Liver (tissue), 8 donors: ENCODE measurements at regions not wholly inside any gene's neighbourhood (a gene's known extent, or its start where the extent isn't known, plus 50 kb on each side); places are given as distances from the start of the nearest gene placed in this dataset.

Experiments
- DNase-seq: peaks from one replicate; pipeline ENCODE4 v3.0.0-alpha.2; 2017; ENCODE audit warnings: low spot score
- H3K27ac ChIP-seq, 2 donors: one replicate each; pipeline ENCODE4 v1.7.0; 2013; ENCODE audit warnings: inconsistent platforms in 2 of 2, low read length in 2 of 2, control low read depth in 1 of 2, low read depth in 1 of 2, mild to moderate bottlenecking in 1 of 2
- H3K27me3 ChIP-seq, 4 donors: one replicate each; pipeline versions ENCODE4 v1.6.1 to v1.7.0; 2013; ENCODE audit warnings: low read length in 3 of 4, inconsistent platforms in 1 of 4, mild to moderate bottlenecking in 1 of 4, moderate library complexity in 1 of 4; ENCODE audit not compliant: control insufficient read depth in 4 of 4, insufficient read depth in 4 of 4
- H3K36me3 ChIP-seq, 4 donors: one replicate each; pipeline versions ENCODE4 v1.6.1 to v1.7.0; 2013; ENCODE audit warnings: low read length in 3 of 4, mild to moderate bottlenecking in 3 of 4, low read depth in 1 of 4, moderate library complexity in 1 of 4; ENCODE audit not compliant: control insufficient read depth in 4 of 4, insufficient read depth in 3 of 4
- H3K4me1 ChIP-seq, 4 donors: one replicate each; pipeline versions ENCODE4 v1.6.1 to v1.7.0; 2013; ENCODE audit warnings: low read length in 3 of 4, mild to moderate bottlenecking in 3 of 4, moderate library complexity in 1 of 4; ENCODE audit not compliant: control insufficient read depth in 4 of 4, insufficient read depth in 4 of 4
- H3K4me3 ChIP-seq, 3 donors: one replicate each; pipeline versions ENCODE4 v1.6.1 to v1.7.0; 2013; ENCODE audit warnings: low read length in 3 of 3, control low read depth in 1 of 3, low read depth in 1 of 3, mild to moderate bottlenecking in 1 of 3
- H3K9ac ChIP-seq, 2 donors: one replicate each; pipeline ENCODE4 v1.7.0; 2013; ENCODE audit warnings: low read length in 2 of 2, mild to moderate bottlenecking in 2 of 2, moderate library complexity in 2 of 2, control low read depth in 1 of 2, low read depth in 1 of 2
- H3K9me3 ChIP-seq, 4 donors: one replicate each; pipeline versions ENCODE4 v1.6.1 to v1.7.0; 2013; ENCODE audit warnings: low read length in 3 of 4; ENCODE audit not compliant: control insufficient read depth in 4 of 4
- EGR1 ChIP-seq, 2 donors: IDR thresholded peaks; 2 replicates each; pipeline ENCODE4 v1.6.1; 2016 to 2018; ENCODE audit warnings: antibody characterized with exemption in 2 of 2, low read depth in 2 of 2
- GABPA ChIP-seq, 2 donors: IDR thresholded peaks in 1 of 2; conservative IDR thresholded peaks in 1 of 2; 2 replicates each; pipeline ENCODE4 v1.6.1; 2016; ENCODE audit warnings: antibody characterized with exemption in 2 of 2, mild to moderate bottlenecking in 1 of 2, moderate library complexity in 1 of 2
- HNF4A ChIP-seq, 2 donors: conservative IDR thresholded peaks; 2 replicates each; pipeline ENCODE4 v1.6.1; 2016; ENCODE audit warnings: antibody characterized with exemption in 2 of 2, mild to moderate bottlenecking in 2 of 2
- HNF4G ChIP-seq: IDR thresholded peaks from 2 replicates; pipeline ENCODE4 v1.6.1; 2016; ENCODE audit warnings: antibody characterized with exemption
- NR2F2 ChIP-seq: IDR thresholded peaks from 2 replicates; pipeline ENCODE4 v1.6.1; 2016; ENCODE audit warnings: antibody characterized with exemption
- RAD21 ChIP-seq, 2 donors: IDR thresholded peaks; 2 replicates each; pipeline ENCODE4 v1.6.1; 2016; ENCODE audit warnings: antibody characterized with exemption in 2 of 2, mild to moderate bottlenecking in 2 of 2
- RXRA ChIP-seq, 2 donors: IDR thresholded peaks; 2 replicates each; pipeline ENCODE4 v1.6.1; 2017 to 2018; ENCODE audit warnings: antibody characterized with exemption in 2 of 2, mild to moderate bottlenecking in 1 of 2
- SP1 ChIP-seq: IDR thresholded peaks from 2 replicates; pipeline ENCODE4 v1.6.1; 2018; ENCODE audit warnings: antibody characterized with exemption, mild to moderate bottlenecking
- TAF1 ChIP-seq: conservative IDR thresholded peaks from 2 replicates; pipeline ENCODE4 v1.6.1; 2016; ENCODE audit warnings: antibody characterized with exemption, mild to moderate bottlenecking
- WGBS: extraction: QIAGEN DNeasy Blood & Tissue Kit; methylation state at CpG from one replicate; pipeline ENCODE4 v1.1.7; 2013; 5-methylcytosine and 5-hydroxymethylcytosine counted together
- TF ChIP-seq, protein P1 (sequence below): IDR thresholded peaks from 2 replicates; pipeline ENCODE4 v1.6.1; 2016; ENCODE audit warnings: antibody characterized with exemption, mild to moderate bottlenecking
- TF ChIP-seq, protein P2 (sequence below): fragments of 150-350 bp; IDR thresholded peaks from 2 replicates; pipeline ENCODE4 v1.5.1; 2017; ENCODE audit warnings: improper control_type of control experiment, low read depth, low read length; ENCODE audit not compliant: missing input control
- TF ChIP-seq, protein P3 (sequence below): IDR thresholded peaks from 2 replicates; pipeline ENCODE4 v1.6.1; 2016; ENCODE audit warnings: antibody characterized with exemption
- TF ChIP-seq, protein P4 (sequence below): IDR thresholded peaks from 2 replicates; pipeline ENCODE4 v1.6.1; 2016; ENCODE audit warnings: antibody characterized with exemption
- donor health status: healthy.
- donor health status: healthy.
- donor health status: healthy.
- donor health status: healthy.
- donor health status: healthy.

DNA sequence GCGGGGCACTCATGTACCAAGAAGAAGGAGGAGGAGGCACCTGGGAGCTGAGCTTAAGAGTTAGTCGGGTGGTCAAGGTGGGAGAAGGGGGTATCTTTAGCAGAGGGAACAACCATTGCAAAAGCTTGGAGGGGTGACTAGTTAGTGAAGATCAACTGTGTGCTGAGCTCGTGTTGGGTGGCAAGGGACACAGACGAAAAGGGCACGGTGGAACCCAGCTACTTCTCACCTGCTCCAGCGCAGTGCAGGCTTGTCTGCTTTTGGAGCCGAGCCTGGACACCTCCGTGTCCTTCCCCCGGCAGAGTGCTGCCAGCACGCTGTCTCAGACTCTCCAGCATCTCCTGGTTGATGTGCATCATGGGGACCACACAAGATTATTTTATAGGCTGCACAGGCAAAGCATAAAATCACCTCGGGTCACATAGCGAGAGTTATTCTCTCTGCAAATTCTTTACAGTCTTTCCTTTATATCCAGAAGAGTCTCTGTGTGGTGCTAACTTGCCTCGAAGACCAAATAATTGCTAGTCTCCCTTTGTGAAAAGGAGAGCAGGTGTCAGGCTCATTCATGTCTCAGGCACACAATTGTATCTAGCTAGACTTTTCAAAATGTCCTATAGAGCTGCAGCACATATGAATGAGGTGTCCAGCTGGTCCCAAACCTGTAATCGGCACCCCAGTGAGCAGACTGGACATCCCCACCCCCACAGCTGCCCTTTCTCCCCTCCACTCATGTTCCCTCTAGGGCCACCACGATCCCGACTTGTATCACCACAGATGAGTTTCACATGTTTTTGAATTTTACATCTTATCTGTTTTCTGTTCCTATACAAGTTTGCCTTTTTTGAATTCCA, 123.4 kb downstream of the CEBPB start (continued):
- TF ChIP-seq HNF4G = no peak
- no peak for TF ChIP-seq EGR1 (IDR thresholded peaks at IDR 0.05; ENCODE audit: low read depth in 2 of 2)

DNA sequence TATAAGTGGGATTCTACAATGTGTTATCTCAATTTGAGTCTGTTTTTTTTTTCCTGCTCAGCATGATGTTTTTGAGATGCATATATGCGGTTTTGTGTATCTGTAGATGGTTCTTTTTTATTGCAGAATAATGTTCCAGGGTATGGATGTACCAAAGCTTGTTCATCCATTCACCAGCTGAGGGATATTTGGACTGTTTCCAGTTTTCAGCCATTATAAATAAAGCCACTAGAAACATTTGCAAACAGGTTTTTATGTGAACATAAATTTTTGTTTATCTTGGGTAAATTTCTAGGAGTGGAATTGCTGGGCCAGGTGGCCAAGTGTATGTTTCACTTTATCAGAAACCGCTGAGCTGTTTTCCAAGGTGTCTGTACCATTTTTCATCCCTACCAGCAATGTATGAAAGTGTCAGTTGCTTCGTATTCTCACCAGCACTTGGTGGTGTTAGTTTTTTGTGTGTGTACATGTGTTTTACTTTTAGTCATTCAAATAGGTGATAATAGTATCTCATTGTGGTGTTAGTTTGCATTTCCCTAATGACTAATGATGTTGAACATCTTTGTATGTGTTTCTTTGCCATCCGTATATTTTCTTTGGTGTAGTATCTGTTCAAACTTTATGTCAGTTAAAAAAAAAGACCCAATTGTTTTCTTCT, 124.2 kb downstream of the CEBPB start:
- no peak for DNase-seq
- H3K36me3 ChIP-seq = no peaks in the 10 kb centered on the region
- TF ChIP-seq HNF4A (conservative IDR thresholded peaks at IDR 0.05) (no peak), RAD21 (IDR thresholded peaks at IDR 0.05) (no peak), SP1 (no peak), GABPA (IDR thresholded peaks at IDR 0.05 in 1 of 2, conservative IDR thresholded peaks at IDR 0.05 in 1 of 2) (no peak), NR2F2 (no peak), TAF1 (no peak), RXRA (IDR thresholded peaks at IDR 0.05) (no peak)
- TF ChIP-seq, protein P1, sequence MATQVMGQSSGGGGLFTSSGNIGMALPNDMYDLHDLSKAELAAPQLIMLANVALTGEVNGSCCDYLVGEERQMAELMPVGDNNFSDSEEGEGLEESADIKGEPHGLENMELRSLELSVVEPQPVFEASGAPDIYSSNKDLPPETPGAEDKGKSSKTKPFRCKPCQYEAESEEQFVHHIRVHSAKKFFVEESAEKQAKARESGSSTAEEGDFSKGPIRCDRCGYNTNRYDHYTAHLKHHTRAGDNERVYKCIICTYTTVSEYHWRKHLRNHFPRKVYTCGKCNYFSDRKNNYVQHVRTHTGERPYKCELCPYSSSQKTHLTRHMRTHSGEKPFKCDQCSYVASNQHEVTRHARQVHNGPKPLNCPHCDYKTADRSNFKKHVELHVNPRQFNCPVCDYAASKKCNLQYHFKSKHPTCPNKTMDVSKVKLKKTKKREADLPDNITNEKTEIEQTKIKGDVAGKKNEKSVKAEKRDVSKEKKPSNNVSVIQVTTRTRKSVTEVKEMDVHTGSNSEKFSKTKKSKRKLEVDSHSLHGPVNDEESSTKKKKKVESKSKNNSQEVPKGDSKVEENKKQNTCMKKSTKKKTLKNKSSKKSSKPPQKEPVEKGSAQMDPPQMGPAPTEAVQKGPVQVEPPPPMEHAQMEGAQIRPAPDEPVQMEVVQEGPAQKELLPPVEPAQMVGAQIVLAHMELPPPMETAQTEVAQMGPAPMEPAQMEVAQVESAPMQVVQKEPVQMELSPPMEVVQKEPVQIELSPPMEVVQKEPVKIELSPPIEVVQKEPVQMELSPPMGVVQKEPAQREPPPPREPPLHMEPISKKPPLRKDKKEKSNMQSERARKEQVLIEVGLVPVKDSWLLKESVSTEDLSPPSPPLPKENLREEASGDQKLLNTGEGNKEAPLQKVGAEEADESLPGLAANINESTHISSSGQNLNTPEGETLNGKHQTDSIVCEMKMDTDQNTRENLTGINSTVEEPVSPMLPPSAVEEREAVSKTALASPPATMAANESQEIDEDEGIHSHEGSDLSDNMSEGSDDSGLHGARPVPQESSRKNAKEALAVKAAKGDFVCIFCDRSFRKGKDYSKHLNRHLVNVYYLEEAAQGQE = no peak
- TF ChIP-seq, protein P2, sequence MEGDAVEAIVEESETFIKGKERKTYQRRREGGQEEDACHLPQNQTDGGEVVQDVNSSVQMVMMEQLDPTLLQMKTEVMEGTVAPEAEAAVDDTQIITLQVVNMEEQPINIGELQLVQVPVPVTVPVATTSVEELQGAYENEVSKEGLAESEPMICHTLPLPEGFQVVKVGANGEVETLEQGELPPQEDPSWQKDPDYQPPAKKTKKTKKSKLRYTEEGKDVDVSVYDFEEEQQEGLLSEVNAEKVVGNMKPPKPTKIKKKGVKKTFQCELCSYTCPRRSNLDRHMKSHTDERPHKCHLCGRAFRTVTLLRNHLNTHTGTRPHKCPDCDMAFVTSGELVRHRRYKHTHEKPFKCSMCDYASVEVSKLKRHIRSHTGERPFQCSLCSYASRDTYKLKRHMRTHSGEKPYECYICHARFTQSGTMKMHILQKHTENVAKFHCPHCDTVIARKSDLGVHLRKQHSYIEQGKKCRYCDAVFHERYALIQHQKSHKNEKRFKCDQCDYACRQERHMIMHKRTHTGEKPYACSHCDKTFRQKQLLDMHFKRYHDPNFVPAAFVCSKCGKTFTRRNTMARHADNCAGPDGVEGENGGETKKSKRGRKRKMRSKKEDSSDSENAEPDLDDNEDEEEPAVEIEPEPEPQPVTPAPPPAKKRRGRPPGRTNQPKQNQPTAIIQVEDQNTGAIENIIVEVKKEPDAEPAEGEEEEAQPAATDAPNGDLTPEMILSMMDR = no peak
- TF ChIP-seq, protein P3, sequence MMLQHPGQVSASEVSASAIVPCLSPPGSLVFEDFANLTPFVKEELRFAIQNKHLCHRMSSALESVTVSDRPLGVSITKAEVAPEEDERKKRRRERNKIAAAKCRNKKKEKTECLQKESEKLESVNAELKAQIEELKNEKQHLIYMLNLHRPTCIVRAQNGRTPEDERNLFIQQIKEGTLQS = no peak
- TF ChIP-seq, protein P4, sequence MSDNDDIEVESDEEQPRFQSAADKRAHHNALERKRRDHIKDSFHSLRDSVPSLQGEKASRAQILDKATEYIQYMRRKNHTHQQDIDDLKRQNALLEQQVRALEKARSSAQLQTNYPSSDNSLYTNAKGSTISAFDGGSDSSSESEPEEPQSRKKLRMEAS = no peak
- H3K4me1 ChIP-seq = peaks cover 2 to 20% (median 9%) of the 10 kb centered on the region in 4 donors
- H3K4me3 ChIP-seq = no peak overlapping the region
- no peak overlapping the region for H3K27ac ChIP-seq
- H3K9ac ChIP-seq = no peak overlapping the region
- H3K9me3 ChIP-seq = no peaks in the 10 kb centered on the region
- 91% methylated on average over 4 of the region's 4 CpGs for WGBS
- H3K27me3 ChIP-seq = no peaks in the 10 kb centered on the region
